Fibroblast of skin of abdomen (primary cell): ENCODE measurements at regions not wholly inside any gene's neighbourhood (a gene's known extent, or its start where the extent isn't known, plus 50 kb on each side); places are given as distances from the start of the nearest gene placed in this dataset.
"Not testable (repeated sequence)": the region's sequence is repeated elsewhere in the genome, so short reads cannot be mapped to it uniquely, and the experiment has no call there.

Experiments
- DNase-seq: peaks from one replicate; pipeline ENCODE4 v3.0.0-alpha.2; 2013

- no peak for DNase-seq
These were observed 51.2 kb upstream of the LBX1 start for GRCh38 chr10:101280511-101280910.

GRCh38 chr10:101280921-101281320, 51.7 kb upstream of the LBX1 start:
- DNase-seq, result not testable (repeated sequence)

GRCh38 chr10:101282947-101283346, 53.7 kb upstream of the LBX1 start:
- DNase-seq, result no peak

- DNase-seq, result no peak
These were observed 54.5 kb upstream of the LBX1 start for GRCh38 chr10:101283762-101284100.

- no peak for DNase-seq
These were observed 55.0 kb upstream of the LBX1 start for GRCh38 chr10:101284101-101284743.

GRCh38 chr10:101284744-101285463, 55.6 kb upstream of the LBX1 start:
- no peak for DNase-seq

GRCh38 chr10:101285519-101286070, 56.3 kb upstream of the LBX1 start:
- DNase-seq, result no peak

- no peak for DNase-seq
These were observed 57.2 kb upstream of the LBX1 start for GRCh38 chr10:101286248-101287046.

- no peak for DNase-seq
These were observed 58.1 kb upstream of the LBX1 start for GRCh38 chr10:101287183-101287996.

- DNase-seq, result no peak
These were observed 58.9 kb upstream of the LBX1 start for GRCh38 chr10:101287997-101288635.

GRCh38 chr10:101289541-101289940, 60.3 kb upstream of the LBX1 start:
- DNase-seq, result no peak

GRCh38 chr10:101290431-101290830, 61.2 kb upstream of the LBX1 start:
- DNase-seq, result no peak

- DNase-seq, result no peak
These were observed 61.6 kb upstream of the LBX1 start for GRCh38 chr10:101290881-101291280.

- DNase-seq, result peak; percentile 25
These were observed 62.3 kb upstream of the LBX1 start for GRCh38 chr10:101291331-101292193.

- no peak for DNase-seq
These were observed 61.6 kb upstream of the BTRC start for GRCh38 chr10:101292194-101293006.

GRCh38 chr10:101293007-101293723, 60.8 kb upstream of the BTRC start:
- no peak for DNase-seq

- DNase-seq, result no peak
These were observed 59.9 kb upstream of the BTRC start for GRCh38 chr10:101294109-101294508.

GRCh38 chr10:101295261-101295660, 58.7 kb upstream of the BTRC start:
- no peak for DNase-seq

GRCh38 chr10:101297901-101298486, 56.0 kb upstream of the BTRC start:
- peak; percentile 21 for DNase-seq
